Gastroesophageal sphincter (tissue), 4 donors: ENCODE measurements at regions not wholly inside any gene's neighbourhood (a gene's known extent, or its start where the extent isn't known, plus 50 kb on each side); places are given as distances from the start of the nearest gene placed in this dataset.

Experiments used
- ATAC-seq: fragments of 150-250 bp; one replicate; pipeline ENCODE4 v1.9.1; 2016; ENCODE audit warnings: mild to moderate bottlenecking, moderate library complexity
- H3K27ac ChIP-seq, 4 donors: fragments of 200-600 bp; sonication (generic) in 3 of 4; 1 replicate in 3 of 4; 2 replicates in 1 of 4; pipeline ENCODE4 v1.5.1; 2016 to 2019
- H3K27me3 ChIP-seq: fragments of 200-600 bp; sonication (generic); one replicate; pipeline ENCODE4 v1.5.1; 2019
- H3K36me3 ChIP-seq, 2 donors: fragments of 200-600 bp; sonication (generic); one replicate each; pipeline ENCODE4 v1.5.1; 2019; ENCODE audit warnings: control low read depth in 1 of 2
- H3K4me1 ChIP-seq, 3 donors: fragments of 200-600 bp; sonication (generic); 1 replicate in 2 of 3; 2 replicates in 1 of 3; pipeline ENCODE4 v1.5.1; 2016 to 2019; ENCODE audit warnings: control low read depth in 2 of 3
- H3K4me3 ChIP-seq, 2 donors: fragments of 200-600 bp; sonication (generic); one replicate each; pipeline ENCODE4 v1.5.1; 2019; ENCODE audit warnings: mild to moderate bottlenecking in 1 of 2, moderate library complexity in 1 of 2
- H3K9me3 ChIP-seq, 3 donors: fragments of 200-600 bp; sonication (generic); one replicate each; pipeline ENCODE4 v1.5.1; 2017 to 2019; ENCODE audit warnings: control low read depth in 2 of 3
- CTCF ChIP-seq, 4 experiments: fragments of 200-600 bp in 2 of 4; fragments of 450-650 bp in 2 of 4; sonication (generic) in 1 of 4; IDR thresholded peaks; one replicate each; pipeline ENCODE4 v1.5.1; 2017 to 2019; ENCODE audit warnings: antibody characterized with exemption in 4 of 4, mild to moderate bottlenecking in 2 of 4, moderate library complexity in 2 of 4
- EP300 ChIP-seq: sonication (generic); formaldehyde crosslinking; IDR thresholded peaks from one replicate; pipeline ENCODE4 v1.6.1; 2017; ENCODE audit warnings: antibody characterized with exemption, mild to moderate bottlenecking
- POLR2A ChIP-seq, 2 donors: fragments of 450-650 bp; IDR thresholded peaks; one replicate each; pipeline ENCODE4 v1.6.1; 2017; ENCODE audit warnings: antibody characterized with exemption in 2 of 2, mild to moderate bottlenecking in 2 of 2, moderate library complexity in 1 of 2
- POLR2AphosphoS5 ChIP-seq: sonication (generic); formaldehyde crosslinking; IDR thresholded peaks from one replicate; pipeline ENCODE4 v1.6.1; 2017; ENCODE audit warnings: antibody characterized with exemption
- WGBS, 2 donors: methylation state at CpG; one replicate each; pipeline ENCODE4 v1.1.5; 2018; ENCODE audit warnings: low coverage in 1 of 2; 5-methylcytosine and 5-hydroxymethylcytosine counted together

GRCh38 chr18:42486271-42486670 lies 531.2 kb downstream of the PIK3C3 start:
- Histone ChIP-seq H3K27me3 (no peaks in the 10 kb centered on the region), H3K36me3 (no peaks in the 10 kb centered on the region), H3K4me3 (no peak overlapping the region), H3K4me1 (no peaks in the 10 kb centered on the region), H3K9me3 (peaks cover 0 to 13% (median 0%) of the 10 kb centered on the region in 3 donors), H3K27ac (no peak overlapping the region)
- ATAC-seq: no peak
- WGBS, 2 donors: 16 to 37% methylated on average over 2 of the region's 2 CpGs
- TF ChIP-seq POLR2AphosphoS5 (no peak), EP300 (no peak), POLR2A (IDR thresholded peaks at IDR 0.05) (no peak), CTCF (IDR thresholded peaks at IDR 0.05) (no peak)

GRCh38 chr18:42508683-42509296 lies 553.8 kb downstream of the PIK3C3 start:
- no peak overlapping the region for H3K4me3 ChIP-seq
- H3K27me3 ChIP-seq: no peaks in the 10 kb centered on the region
- H3K9me3 ChIP-seq: no peaks in the 10 kb centered on the region
- no peak overlapping the region for H3K27ac ChIP-seq
- H3K4me1 ChIP-seq: no peaks in the 10 kb centered on the region
- no peak for TF ChIP-seq CTCF (IDR thresholded peaks at IDR 0.05)
- ATAC-seq: no peak
- WGBS, 2 donors: 56 to 83% methylated on average over 3 of the region's 3 CpGs
- H3K36me3 ChIP-seq: no peaks in the 10 kb centered on the region

- no peak for TF ChIP-seq POLR2AphosphoS5
- TF ChIP-seq POLR2A (IDR thresholded peaks at IDR 0.05): no peak
- TF ChIP-seq CTCF (IDR thresholded peaks at IDR 0.05): no peak
- TF ChIP-seq EP300: no peak
- H3K4me1 ChIP-seq: no peaks in the 10 kb centered on the region
- H3K27ac ChIP-seq: no peak overlapping the region
- WGBS, 2 donors: 88 to 100% methylated on average over 1 of the region's 1 CpG
- H3K4me3 ChIP-seq: no peak overlapping the region
- ATAC-seq: no peak
- no peaks in the 10 kb centered on the region for H3K27me3 ChIP-seq
- H3K9me3 ChIP-seq: no peaks in the 10 kb centered on the region
- H3K36me3 ChIP-seq: no peaks in the 10 kb centered on the region
Measured at GRCh38 chr18:42509750-42510415, 554.8 kb downstream of the PIK3C3 start.

- Histone ChIP-seq H3K4me1 (no peaks in the 10 kb centered on the region), H3K9me3 (no peaks in the 10 kb centered on the region), H3K27me3 (no peaks in the 10 kb centered on the region)
Measured at GRCh38 chr18:42510540-42510939, 555.5 kb downstream of the PIK3C3 start.

More at GRCh38 chr18:42510540-42510939, 555.5 kb downstream of the PIK3C3 start:
- no peak overlapping the region for H3K4me3 ChIP-seq
- ATAC-seq: no peak
- TF ChIP-seq EP300 (no peak), POLR2AphosphoS5 (no peak), CTCF (IDR thresholded peaks at IDR 0.05) (no peak), POLR2A (IDR thresholded peaks at IDR 0.05) (no peak)
- H3K27ac ChIP-seq: no peak overlapping the region
- no peaks in the 10 kb centered on the region for H3K36me3 ChIP-seq
